Fibroblast of lung (primary cell): ENCODE measurements at regions not wholly inside any gene's neighbourhood (a gene's known extent, or its start where the extent isn't known, plus 50 kb on each side); places are given as distances from the start of the nearest gene placed in this dataset.

ENCODE experiments used
- CTCF ChIP-seq, 2 donors: IDR thresholded peaks in 1 of 2; conservative IDR thresholded peaks in 1 of 2; 1 replicate in 1 of 2; 2 replicates in 1 of 2; pipeline ENCODE4 v1.5.1; 2011 to 2012; ENCODE audit warnings: low read length in 2 of 2, control low read depth in 1 of 2, inconsistent platforms in 1 of 2, low read depth in 1 of 2, mild to moderate bottlenecking in 1 of 2
- EZH2 ChIP-seq: IDR thresholded peaks from 2 replicates; pipeline ENCODE4 v1.5.1; 2012; ENCODE audit warnings: low read length, control low read depth, mild to moderate bottlenecking; ENCODE audit errors: missing control alignments

- TF ChIP-seq CTCF (conservative IDR thresholded peaks at IDR 0.05 in 1 of 2, IDR thresholded peaks at IDR 0.05 in 1 of 2; ENCODE audit: low read depth in 1 of 2, low read length in 2 of 2) (no peak), EZH2 (no peak)
These were observed 145.2 kb downstream of the WSCD1 start for GRCh38 chr17:6215071-6216035.
